HepG2 (cell line): ENCODE measurements at regions not wholly inside any gene's neighbourhood (a gene's known extent, or its start where the extent isn't known, plus 50 kb on each side); places are given as distances from the start of the nearest gene placed in this dataset.

ENCODE experiments used
- ATAC-seq: fragments of 200-7000 bp; cut with Tn5 transposase; 3 replicates; pipeline ENCODE4 v1.9.1; 2020; ENCODE audit warnings: mild to moderate bottlenecking, moderate library complexity
- BruUV-seq: library from RNA; stranded (reverse); fragments of 400-500 nt; replicated peaks from 2 replicates; lab custom pipeline; 2021; lab: Mats Ljungman, UMichigan
- CTCF ChIA-PET: fragments of 300-600 bp; formaldehyde crosslinking; extraction: SDS; loops from one replicate; lab custom pipeline; 2021; ENCODE audit warnings: low total read pairs, inconsistent platforms, low intra/inter-chr PET ratio; lab: Yijun Ruan, JAX
- POLR2A ChIA-PET: fragments of 350-600 bp; sonication (Branson Sonifier 250); formaldehyde crosslinking; loops from one replicate; lab custom pipeline; 2020; ENCODE audit warnings: antibody characterized with exemption, inconsistent platforms; lab: Yijun Ruan, JAX
- DNase-seq: peaks from one replicate; pipeline ENCODE4 v3.0.0-alpha.2; 2015; ENCODE audit warnings: low spot score
- FAIRE-seq: peaks from 3 replicates; lab custom pipeline; 2011; peaks lifted over from hg19 to GRCh38; lab: Jason Lieb, UNC
- H2AFZ ChIP-seq: one replicate; pipeline ENCODE4 v1.6.1; 2011; ENCODE audit warnings: low read length, inconsistent platforms
- H3K27ac ChIP-seq: fragments of 300-600 bp; 3 replicates; pipeline ENCODE4 v1.8.0; 2011; ENCODE audit warnings: mixed run types, mild to moderate bottlenecking, mixed read lengths, low read length, inconsistent platforms; ENCODE audit not compliant: insufficient read depth; ENCODE audit errors: extremely low read length
- H3K27me3 ChIP-seq, 2 experiments: fragments of 200-600 bp in 1 of 2; 2 replicates in 1 of 2; 3 replicates in 1 of 2; pipeline versions ENCODE4 v1.6.0 to v1.8.0; 2011; ENCODE audit warnings: low read length in 2 of 2, mild to moderate bottlenecking in 2 of 2, moderate library complexity in 2 of 2, inconsistent platforms in 1 of 2; ENCODE audit not compliant: insufficient read depth in 2 of 2, control insufficient read depth in 1 of 2
- H3K36me3 ChIP-seq, 2 experiments: fragments of 200-600 bp in 1 of 2; replicated peaks in 1 of 2; 2 replicates in 1 of 2; 3 replicates in 1 of 2; pipeline versions ENCODE4 v1.5.1 to v1.8.0; 2011; ENCODE audit warnings: low read length in 2 of 2, inconsistent platforms in 1 of 2; ENCODE audit not compliant: insufficient read depth in 2 of 2, control insufficient read depth in 1 of 2
- H3K4me1 ChIP-seq: 2 replicates; pipeline ENCODE4 v1.5.1; 2012; ENCODE audit warnings: low read length, inconsistent platforms; ENCODE audit not compliant: insufficient read depth
- H3K4me2 ChIP-seq: 2 replicates; pipeline ENCODE4 v1.6.0; 2011; ENCODE audit warnings: low read depth, low read length, inconsistent platforms
- H3K4me3 ChIP-seq, 3 experiments: fragments of 200-600 bp in 1 of 3; sonication (generic), shearing (Covaris generic) in 1 of 3; replicated peaks in 1 of 3; 2 replicates each; pipeline ENCODE4 v1.5.1; 2011 to 2016; ENCODE audit warnings: low read length in 3 of 3, inconsistent platforms in 2 of 3, low read depth in 2 of 3, mild to moderate bottlenecking in 2 of 3, control low read depth in 1 of 3, mixed read lengths in 1 of 3; ENCODE audit not compliant: insufficient read depth in 1 of 3
- H3K79me2 ChIP-seq: one replicate; pipeline ENCODE4 v1.6.1; 2011; ENCODE audit warnings: low read length, inconsistent platforms; ENCODE audit not compliant: insufficient read depth
- H3K9ac ChIP-seq: 2 replicates; pipeline ENCODE4 v1.6.0; 2011; ENCODE audit warnings: mild to moderate bottlenecking, low read depth, low read length, inconsistent platforms; ENCODE audit not compliant: insufficient read depth
- H3K9me3 ChIP-seq: 2 replicates; pipeline ENCODE4 v1.5.1; 2012; ENCODE audit warnings: mild to moderate bottlenecking, low read length
- H4K20me1 ChIP-seq: 2 replicates; pipeline ENCODE4 v1.6.0; 2011; ENCODE audit warnings: inconsistent platforms, mild to moderate bottlenecking, low read length, moderate library complexity; ENCODE audit not compliant: insufficient read depth
- ISX ChIP-seq: sonication (generic); formaldehyde crosslinking; conservative IDR thresholded peaks from 2 replicates; pipeline ENCODE4 v1.5.0; 2020; ENCODE audit warnings: missing genetic modification reagents
- KDM6A ChIP-seq: IDR thresholded peaks from 2 replicates; pipeline ENCODE4 v1.6.1; 2016; ENCODE audit warnings: low read depth
- NR2F2 ChIP-seq: IDR thresholded peaks from 2 replicates; pipeline ENCODE4 v1.6.1; 2012; ENCODE audit warnings: low read depth, inconsistent platforms, borderline replicate concordance
- POLR2AphosphoS2 ChIP-seq: IDR thresholded peaks from 2 replicates; pipeline ENCODE4 v1.6.1; 2011; ENCODE audit warnings: low read depth, low read length, improper control_type of control experiment
- SUZ12 ChIP-seq: fragments of 150-350 bp; IDR thresholded peaks from 2 replicates; pipeline ENCODE4 v1.6.1; 2014; ENCODE audit warnings: low read depth, low read length
- ZNF121 ChIP-seq: sonication (generic); formaldehyde crosslinking; IDR thresholded peaks from 2 replicates; pipeline ENCODE4 v1.5.0; 2020; ENCODE audit warnings: mild to moderate bottlenecking, missing genetic modification reagents
- ZNF337 ChIP-seq: sonication (generic); formaldehyde crosslinking; IDR thresholded peaks from 2 replicates; pipeline ENCODE4 v1.5.1; 2020; ENCODE audit warnings: missing genetic modification reagents, low read depth, mild to moderate bottlenecking, borderline replicate concordance
- ZNF432 ChIP-seq: sonication (generic); formaldehyde crosslinking; IDR thresholded peaks from 2 replicates; pipeline ENCODE4 v1.5.0; 2020; ENCODE audit warnings: missing genetic modification reagents, mild to moderate bottlenecking, borderline replicate concordance
- ZNF441 ChIP-seq: sonication (generic); formaldehyde crosslinking; IDR thresholded peaks from 2 replicates; pipeline ENCODE4 v1.7.0; 2021; ENCODE audit warnings: missing genetic modification reagents, borderline replicate concordance
- ZNF446 ChIP-seq: sonication (generic); formaldehyde crosslinking; IDR thresholded peaks from 2 replicates; pipeline ENCODE4 v1.5.0; 2020; ENCODE audit warnings: mild to moderate bottlenecking, missing genetic modification reagents
- WGBS: methylation state at CpG from one replicate; pipeline ENCODE4 v1.1.6; 2017; ENCODE audit warnings: low lambda C conversion rate; 5-methylcytosine and 5-hydroxymethylcytosine counted together
- in situ Hi-C: cut with HindIII; loops from 2 replicates; pipeline ENCODE4 v1.10.0; 2017; ENCODE audit warnings: low pct_unique_long_range_greater_than_20kb; ENCODE audit not compliant: extremely low pct_ligation_motif_present
- intact Hi-C: fragments of 100-400 bp; cut with micrococcal nuclease; formaldehyde crosslinking; loops from one replicate; pipeline ENCODE4 v1.10.0; 2022; ENCODE audit not compliant: unreplicated experiment
- TF ChIP-seq, protein P1 (sequence below): sonication (generic); formaldehyde crosslinking; conservative IDR thresholded peaks from 2 replicates; pipeline ENCODE4 v1.8.0; 2022; ENCODE audit warnings: mild to moderate bottlenecking, moderate library complexity, missing genetic modification reagents
- TF ChIP-seq, protein P2 (sequence below): sonication (generic); formaldehyde crosslinking; IDR thresholded peaks from 2 replicates; pipeline ENCODE4 v1.5.0; 2020; ENCODE audit warnings: mild to moderate bottlenecking, missing genetic modification reagents, moderate library complexity

DNA sequence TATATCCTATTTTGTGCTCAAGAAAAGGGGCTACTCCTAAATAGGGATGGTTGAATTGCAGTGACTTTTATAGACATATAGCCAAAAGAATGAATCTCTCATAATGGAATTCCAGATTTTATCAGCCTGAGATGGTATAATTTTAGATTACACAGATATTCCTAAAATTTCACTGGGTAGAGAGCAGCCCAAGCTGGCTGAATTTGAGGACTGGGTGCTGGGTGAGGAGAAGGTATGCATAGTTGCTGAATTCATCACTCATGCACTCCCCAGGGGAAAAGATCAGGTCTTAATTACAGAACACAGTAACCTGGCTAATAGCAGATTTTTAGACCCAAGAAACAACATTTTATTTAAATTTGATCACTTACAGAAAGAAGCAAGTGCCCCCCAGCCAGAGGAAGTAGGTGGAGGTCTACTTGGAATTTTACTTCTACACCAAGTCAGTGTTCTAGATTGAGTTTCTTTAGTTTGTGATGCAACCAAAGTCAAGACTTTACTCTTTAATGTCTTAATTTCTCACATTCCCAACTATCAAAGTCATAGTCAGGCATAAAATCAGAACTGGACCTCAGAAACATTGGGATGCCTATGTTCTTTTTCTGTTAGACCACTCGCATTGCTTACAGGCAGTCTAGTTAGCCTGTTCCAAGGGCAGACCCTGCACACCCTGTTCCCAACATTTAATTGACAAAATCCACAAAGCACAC lies 337.4 kb upstream of the PODXL start:
- Histone ChIP-seq H3K27ac (no peak overlapping the region), H3K27me3 (no peaks in the 10 kb centered on the region; a peak in 2 of 5 replicates), H3K4me2 (no peak overlapping the region), H3K4me3 (no peak overlapping the region), H3K79me2 (no peaks in the 10 kb centered on the region), H3K9ac (no peak overlapping the region), H3K36me3 (no peaks in the 10 kb centered on the region), H3K9me3 (no peaks in the 10 kb centered on the region), H2AFZ (no peak overlapping the region), H3K4me1 (no peaks in the 10 kb centered on the region), H4K20me1 (no peaks in the 10 kb centered on the region)
- ATAC-seq (no peak), FAIRE-seq (no peak), DNase-seq (no peak)
- in situ Hi-C loops, result no loop called here
- TF ChIP-seq, protein P1, sequence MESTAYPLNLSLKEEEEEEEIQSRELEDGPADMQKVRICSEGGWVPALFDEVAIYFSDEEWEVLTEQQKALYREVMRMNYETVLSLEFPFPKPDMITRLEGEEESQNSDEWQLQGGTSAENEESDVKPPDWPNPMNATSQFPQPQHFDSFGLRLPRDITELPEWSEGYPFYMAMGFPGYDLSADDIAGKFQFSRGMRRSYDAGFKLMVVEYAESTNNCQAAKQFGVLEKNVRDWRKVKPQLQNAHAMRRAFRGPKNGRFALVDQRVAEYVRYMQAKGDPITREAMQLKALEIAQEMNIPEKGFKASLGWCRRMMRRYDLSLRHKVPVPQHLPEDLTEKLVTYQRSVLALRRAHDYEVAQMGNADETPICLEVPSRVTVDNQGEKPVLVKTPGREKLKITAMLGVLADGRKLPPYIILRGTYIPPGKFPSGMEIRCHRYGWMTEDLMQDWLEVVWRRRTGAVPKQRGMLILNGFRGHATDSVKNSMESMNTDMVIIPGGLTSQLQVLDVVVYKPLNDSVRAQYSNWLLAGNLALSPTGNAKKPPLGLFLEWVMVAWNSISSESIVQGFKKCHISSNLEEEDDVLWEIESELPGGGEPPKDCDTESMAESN, result no peak
- no peak for TF ChIP-seq ZNF446 (CRISPR knock-in tag)
- no peak for TF ChIP-seq ZNF121 (CRISPR knock-in tag)
- no peak for TF ChIP-seq KDM6A
- no peak for TF ChIP-seq ZNF441 (CRISPR knock-in tag)
- TF ChIP-seq ZNF432, result no peak
- TF ChIP-seq POLR2AphosphoS2, result no peak
- ChIA-PET POLR2A (no interaction called here), CTCF (no interaction called here)
- no TSS peak for BruUV-seq
- 0% methylated on average over 1 of the region's 1 CpG for WGBS
- intact Hi-C loops, result no loop called here

DNA sequence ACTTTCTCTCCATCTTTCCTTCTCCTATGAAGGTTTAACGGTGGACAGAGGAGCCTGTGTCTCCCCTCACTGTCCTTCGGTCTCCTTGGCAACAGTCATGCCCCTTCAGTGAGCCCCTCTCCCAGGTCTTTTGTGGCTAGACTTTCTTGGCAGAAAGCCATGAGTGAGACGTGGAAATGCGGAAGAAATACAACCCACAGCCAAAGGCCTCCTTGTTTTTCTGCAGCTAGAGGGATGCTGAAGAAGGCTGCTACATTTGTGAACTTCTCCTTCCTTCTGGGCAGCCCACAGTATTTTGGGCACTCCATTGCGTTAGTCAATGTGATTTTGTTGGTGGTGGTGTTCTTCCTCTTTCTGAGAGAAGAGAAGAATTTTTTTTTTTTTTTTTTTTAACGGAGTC lies 333.7 kb upstream of the PODXL start:
- DNase-seq (no peak), ATAC-seq (no peak), FAIRE-seq (no peak)
- Histone ChIP-seq H3K4me2 (no peak overlapping the region), H3K79me2 (no peaks in the 10 kb centered on the region), H3K9ac (no peak overlapping the region), H2AFZ (no peak overlapping the region), H4K20me1 (no peaks in the 10 kb centered on the region), H3K4me3 (no peak overlapping the region), H3K36me3 (no peaks in the 10 kb centered on the region), H3K27ac (no peak overlapping the region), H3K9me3 (peaks cover 10% of the 10 kb centered on the region), H3K4me1 (no peaks in the 10 kb centered on the region), H3K27me3 (no peaks in the 10 kb centered on the region; a peak in 2 of 5 replicates)
- intact Hi-C loops, result no loop called here
- WGBS, result 18% methylated on average over 6 of the region's 6 CpGs
- ChIA-PET CTCF (no interaction called here), POLR2A (no interaction called here)
- in situ Hi-C loops, result no loop called here
- BruUV-seq, result no TSS peak
- TF ChIP-seq NR2F2 (no peak), SUZ12 (no peak), ZNF337 (CRISPR knock-in tag) (no peak), ISX (no peak)
- TF ChIP-seq, protein P2, sequence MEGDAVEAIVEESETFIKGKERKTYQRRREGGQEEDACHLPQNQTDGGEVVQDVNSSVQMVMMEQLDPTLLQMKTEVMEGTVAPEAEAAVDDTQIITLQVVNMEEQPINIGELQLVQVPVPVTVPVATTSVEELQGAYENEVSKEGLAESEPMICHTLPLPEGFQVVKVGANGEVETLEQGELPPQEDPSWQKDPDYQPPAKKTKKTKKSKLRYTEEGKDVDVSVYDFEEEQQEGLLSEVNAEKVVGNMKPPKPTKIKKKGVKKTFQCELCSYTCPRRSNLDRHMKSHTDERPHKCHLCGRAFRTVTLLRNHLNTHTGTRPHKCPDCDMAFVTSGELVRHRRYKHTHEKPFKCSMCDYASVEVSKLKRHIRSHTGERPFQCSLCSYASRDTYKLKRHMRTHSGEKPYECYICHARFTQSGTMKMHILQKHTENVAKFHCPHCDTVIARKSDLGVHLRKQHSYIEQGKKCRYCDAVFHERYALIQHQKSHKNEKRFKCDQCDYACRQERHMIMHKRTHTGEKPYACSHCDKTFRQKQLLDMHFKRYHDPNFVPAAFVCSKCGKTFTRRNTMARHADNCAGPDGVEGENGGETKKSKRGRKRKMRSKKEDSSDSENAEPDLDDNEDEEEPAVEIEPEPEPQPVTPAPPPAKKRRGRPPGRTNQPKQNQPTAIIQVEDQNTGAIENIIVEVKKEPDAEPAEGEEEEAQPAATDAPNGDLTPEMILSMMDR (CRISPR knock-in tag), result no peak
